ENCODE measurements at regions not wholly inside any gene's neighbourhood (a gene's known extent, or its start where the extent isn't known, plus 50 kb on each side); places are given as distances from the start of the nearest gene placed in this dataset.

GRCh38 chr5:10828241-10828640 is 67.2 kb upstream of the DAP start:
- TF ChIP-seq, protein P1, sequence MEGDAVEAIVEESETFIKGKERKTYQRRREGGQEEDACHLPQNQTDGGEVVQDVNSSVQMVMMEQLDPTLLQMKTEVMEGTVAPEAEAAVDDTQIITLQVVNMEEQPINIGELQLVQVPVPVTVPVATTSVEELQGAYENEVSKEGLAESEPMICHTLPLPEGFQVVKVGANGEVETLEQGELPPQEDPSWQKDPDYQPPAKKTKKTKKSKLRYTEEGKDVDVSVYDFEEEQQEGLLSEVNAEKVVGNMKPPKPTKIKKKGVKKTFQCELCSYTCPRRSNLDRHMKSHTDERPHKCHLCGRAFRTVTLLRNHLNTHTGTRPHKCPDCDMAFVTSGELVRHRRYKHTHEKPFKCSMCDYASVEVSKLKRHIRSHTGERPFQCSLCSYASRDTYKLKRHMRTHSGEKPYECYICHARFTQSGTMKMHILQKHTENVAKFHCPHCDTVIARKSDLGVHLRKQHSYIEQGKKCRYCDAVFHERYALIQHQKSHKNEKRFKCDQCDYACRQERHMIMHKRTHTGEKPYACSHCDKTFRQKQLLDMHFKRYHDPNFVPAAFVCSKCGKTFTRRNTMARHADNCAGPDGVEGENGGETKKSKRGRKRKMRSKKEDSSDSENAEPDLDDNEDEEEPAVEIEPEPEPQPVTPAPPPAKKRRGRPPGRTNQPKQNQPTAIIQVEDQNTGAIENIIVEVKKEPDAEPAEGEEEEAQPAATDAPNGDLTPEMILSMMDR (IDR thresholded peaks at IDR 0.05) = no peak
- no peak for TF ChIP-seq EZH2 (IDR thresholded peaks at IDR 0.05; ENCODE audit: borderline replicate concordance, insufficient read depth, low read depth, low read length, poor library complexity, severe bottlenecking)
